Stimulated activated CD4-positive, alpha-beta T cell treated with anti-CD3 and anti-CD28 coated beads, Interleukin-2, amount 100 ng/mL, for 24 hours (primary cell): ENCODE measurements at regions not wholly inside any gene's neighbourhood (a gene's known extent, or its start where the extent isn't known, plus 50 kb on each side); places are given as distances from the start of the nearest gene placed in this dataset.

ENCODE experiments used
- DNase-seq, 2 donors: peaks; one replicate each; pipeline ENCODE4 v3.0.0-alpha.2; 2020

- DNase-seq: no peak
Measured at GRCh38 chr1:199953651-199954050, 73.9 kb upstream of the NR5A2 start.

DNA sequence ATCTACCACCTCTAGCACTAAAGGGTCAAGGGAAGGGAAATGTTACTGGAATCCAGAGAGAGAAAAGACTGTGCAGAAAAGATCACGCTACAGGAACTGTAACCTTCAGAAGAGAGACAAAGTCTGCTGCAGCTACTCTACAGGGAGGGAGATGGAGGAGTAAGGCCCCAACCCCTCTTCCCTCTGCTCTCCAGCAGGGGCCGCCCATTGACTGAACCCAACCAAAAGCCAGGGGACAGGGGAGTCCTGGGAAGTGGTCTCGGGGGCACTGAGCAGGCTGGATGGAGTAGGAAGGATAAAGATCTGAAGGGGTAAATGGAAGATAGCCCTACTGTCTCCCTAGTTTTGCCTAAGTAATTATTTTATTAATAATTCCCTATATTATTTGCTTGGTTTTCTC is 72.8 kb upstream of the NR5A2 start:
- no peak for DNase-seq

DNA sequence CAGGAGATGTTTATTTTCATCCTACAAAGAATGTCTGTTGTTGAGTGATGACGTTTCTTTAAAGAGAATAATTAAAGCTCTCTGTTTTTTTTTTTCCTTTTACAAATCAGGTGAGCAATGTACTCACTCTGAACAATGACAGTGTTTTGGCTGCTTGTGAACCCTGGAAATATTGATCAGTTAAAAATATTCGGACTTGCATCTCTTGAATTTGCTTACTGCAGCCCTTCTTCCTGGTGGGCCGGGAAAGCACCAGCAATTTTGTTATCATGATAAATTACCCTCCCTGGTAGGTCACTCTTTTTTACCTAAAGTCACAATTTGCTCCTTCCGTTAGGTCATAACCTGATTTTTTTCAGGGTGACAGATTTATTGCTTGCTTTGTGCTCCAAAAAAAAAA is 72.3 kb upstream of the NR5A2 start:
- no peak for DNase-seq

- DNase-seq: no peak
Measured at GRCh38 chr1:199956005-199956404, 71.5 kb upstream of the NR5A2 start.

DNA sequence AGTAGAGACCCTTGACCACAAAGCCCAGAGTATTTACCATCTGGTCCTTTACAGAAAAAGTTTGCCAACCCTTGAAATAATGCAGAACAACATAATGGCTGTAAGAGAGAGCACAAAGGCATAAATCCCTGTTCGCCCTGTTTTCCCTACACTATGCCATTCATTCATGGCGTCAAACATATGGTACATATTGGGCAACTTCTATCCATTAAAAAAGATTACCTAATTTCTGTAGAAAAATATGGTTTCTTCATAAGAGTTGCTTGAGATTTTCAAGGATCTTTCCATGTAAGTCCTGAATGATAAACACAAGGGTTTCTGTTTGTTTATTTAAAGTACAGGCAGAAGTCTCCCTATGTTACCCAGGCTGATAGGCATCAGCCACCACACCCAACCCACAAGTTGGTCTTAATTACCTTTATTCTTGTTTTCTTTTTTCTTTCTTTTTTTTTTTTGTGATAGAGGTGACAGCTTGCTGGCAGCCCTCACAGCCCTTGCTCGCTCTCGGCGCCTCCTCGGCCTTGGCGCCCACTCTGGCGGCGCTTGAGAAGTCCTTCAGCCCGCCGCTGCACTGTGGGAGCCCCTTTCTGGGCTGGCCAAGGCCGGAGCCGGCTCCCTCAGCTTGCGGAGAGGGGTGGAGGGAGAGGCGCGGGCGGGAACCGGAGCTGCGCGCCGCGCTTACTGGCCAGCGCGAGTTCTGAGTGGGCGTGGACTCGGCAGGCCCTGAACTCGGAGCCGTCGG is 68.3 kb upstream of the NR5A2 start:
- DNase-seq: no peak

- DNase-seq: no peak
Measured at GRCh38 chr1:199959775-199960110, 67.8 kb upstream of the NR5A2 start.

DNA sequence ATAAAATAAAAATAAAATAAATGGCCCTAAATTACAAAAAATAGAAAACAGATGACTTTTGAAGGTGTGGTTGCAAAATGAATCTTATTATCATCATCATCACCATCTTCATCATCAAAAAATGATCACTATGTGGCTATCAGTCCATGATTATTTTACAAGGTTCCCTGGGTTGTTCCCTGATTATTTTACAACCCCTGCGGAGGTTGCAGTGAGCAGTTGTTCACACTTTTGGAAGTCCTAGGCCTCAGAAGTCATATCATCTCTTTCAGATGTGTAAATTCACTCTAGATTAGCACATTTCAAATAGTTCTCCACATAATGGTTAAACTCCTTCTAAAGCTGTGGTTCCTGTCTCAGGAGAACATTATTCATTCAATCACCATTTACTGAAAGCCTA is 57.4 kb upstream of the NR5A2 start:
- DNase-seq: no peak

DNA sequence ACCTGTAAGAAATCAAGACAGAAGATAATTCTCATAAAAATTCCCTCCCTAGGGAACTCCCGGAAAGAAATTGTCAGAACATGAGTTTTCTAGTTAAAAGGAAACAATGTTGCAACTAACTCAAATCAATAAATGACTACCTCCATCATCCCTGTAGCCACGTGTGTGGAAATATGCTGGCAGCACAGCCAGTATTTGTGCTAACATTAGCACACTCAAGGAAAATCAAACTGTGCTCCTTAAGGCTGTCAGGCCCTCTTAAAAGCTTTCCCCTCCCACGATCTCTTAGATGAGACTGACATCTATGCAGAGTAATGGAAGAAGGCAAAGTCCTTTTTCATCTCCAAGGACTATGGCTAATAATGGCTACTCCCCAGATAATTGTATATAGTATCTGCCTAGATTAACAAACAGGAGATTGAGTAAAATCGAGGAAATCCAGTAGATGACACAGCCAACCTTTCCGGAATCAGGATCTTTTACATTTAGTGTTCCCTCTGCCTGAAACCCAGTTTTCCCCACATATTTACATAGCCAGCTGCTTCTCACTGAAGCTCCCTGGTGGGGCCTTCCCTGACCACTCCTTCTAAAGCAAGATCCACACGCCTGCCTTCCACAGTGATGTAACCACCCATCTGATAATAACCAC is 50.9 kb upstream of the NR5A2 start:
- DNase-seq: no peak
